Suprapubic skin (tissue), 3 donors: ENCODE measurements at regions not wholly inside any gene's neighbourhood (a gene's known extent, or its start where the extent isn't known, plus 50 kb on each side); places are given as distances from the start of the nearest gene placed in this dataset.

Source experiments
- POLR2A ChIP-seq, 2 donors: fragments of 450-650 bp; IDR thresholded peaks; one replicate each; pipeline ENCODE4 v1.6.1; 2017; ENCODE audit warnings: antibody characterized with exemption in 2 of 2, mild to moderate bottlenecking in 2 of 2, moderate library complexity in 2 of 2
- TF ChIP-seq, protein P1 (sequence below), 2 donors: fragments of 200-600 bp in 1 of 2; fragments of 450-650 bp in 1 of 2; sonication (generic) in 1 of 2; IDR thresholded peaks; one replicate each; pipeline ENCODE4 v1.5.1; 2016 to 2019; ENCODE audit warnings: antibody characterized with exemption in 2 of 2, mild to moderate bottlenecking in 1 of 2, moderate library complexity in 1 of 2

DNA sequence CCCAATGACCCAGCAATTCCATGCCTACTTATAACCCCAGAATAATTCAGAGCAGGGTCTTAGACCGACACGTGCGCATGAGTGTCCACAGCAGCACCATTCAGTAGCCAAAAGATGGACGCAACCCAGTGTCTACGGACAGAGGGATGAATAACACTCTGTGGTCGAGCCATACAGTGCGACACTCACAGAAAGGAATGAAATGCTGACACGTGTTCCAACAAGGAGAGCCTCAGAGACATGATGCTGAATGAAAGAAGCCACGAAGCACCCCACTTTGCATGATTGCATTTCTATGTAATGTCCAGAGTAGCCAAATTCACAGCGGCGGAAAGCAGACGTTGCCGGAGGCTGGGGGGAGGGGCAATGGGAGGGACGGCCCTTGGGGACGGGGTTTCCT lies 134.4 kb downstream of the CTTN start:
- TF ChIP-seq, protein P1, sequence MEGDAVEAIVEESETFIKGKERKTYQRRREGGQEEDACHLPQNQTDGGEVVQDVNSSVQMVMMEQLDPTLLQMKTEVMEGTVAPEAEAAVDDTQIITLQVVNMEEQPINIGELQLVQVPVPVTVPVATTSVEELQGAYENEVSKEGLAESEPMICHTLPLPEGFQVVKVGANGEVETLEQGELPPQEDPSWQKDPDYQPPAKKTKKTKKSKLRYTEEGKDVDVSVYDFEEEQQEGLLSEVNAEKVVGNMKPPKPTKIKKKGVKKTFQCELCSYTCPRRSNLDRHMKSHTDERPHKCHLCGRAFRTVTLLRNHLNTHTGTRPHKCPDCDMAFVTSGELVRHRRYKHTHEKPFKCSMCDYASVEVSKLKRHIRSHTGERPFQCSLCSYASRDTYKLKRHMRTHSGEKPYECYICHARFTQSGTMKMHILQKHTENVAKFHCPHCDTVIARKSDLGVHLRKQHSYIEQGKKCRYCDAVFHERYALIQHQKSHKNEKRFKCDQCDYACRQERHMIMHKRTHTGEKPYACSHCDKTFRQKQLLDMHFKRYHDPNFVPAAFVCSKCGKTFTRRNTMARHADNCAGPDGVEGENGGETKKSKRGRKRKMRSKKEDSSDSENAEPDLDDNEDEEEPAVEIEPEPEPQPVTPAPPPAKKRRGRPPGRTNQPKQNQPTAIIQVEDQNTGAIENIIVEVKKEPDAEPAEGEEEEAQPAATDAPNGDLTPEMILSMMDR (IDR thresholded peaks at IDR 0.05) = no peak
- no peak for TF ChIP-seq POLR2A (IDR thresholded peaks at IDR 0.05)
